Thyroid gland (tissue), 4 donors: ENCODE measurements at regions not wholly inside any gene's neighbourhood (a gene's known extent, or its start where the extent isn't known, plus 50 kb on each side); places are given as distances from the start of the nearest gene placed in this dataset.

Experiments used
- CTCF ChIP-seq, 6 experiments: fragments of 200-600 bp in 3 of 6; fragments of 450-650 bp in 3 of 6; sonication (generic) in 3 of 6; IDR thresholded peaks; one replicate each; pipeline ENCODE4 v1.5.1; 2016 to 2019; ENCODE audit warnings: antibody characterized with exemption in 6 of 6, mild to moderate bottlenecking in 2 of 6, inconsistent platforms in 1 of 6, moderate library complexity in 1 of 6
- POLR2A ChIP-seq, 2 donors: fragments of 450-650 bp; IDR thresholded peaks; one replicate each; pipeline ENCODE4 v1.6.1; 2017; ENCODE audit warnings: antibody characterized with exemption in 2 of 2, mild to moderate bottlenecking in 2 of 2, moderate library complexity in 1 of 2

- no peak for TF ChIP-seq CTCF (IDR thresholded peaks at IDR 0.05)
- no peak for TF ChIP-seq POLR2A (IDR thresholded peaks at IDR 0.05)
Measured at GRCh38 chrX:26927419-26927818, 535.7 kb downstream of the PPP4R3C start.
